Gastrocnemius medialis (tissue), 4 donors: ENCODE measurements at regions not wholly inside any gene's neighbourhood (a gene's known extent, or its start where the extent isn't known, plus 50 kb on each side); places are given as distances from the start of the nearest gene placed in this dataset.

Source experiments
- ATAC-seq, 2 donors: fragments of 150-250 bp; one replicate each; pipeline ENCODE4 v1.9.1; 2016
- DNase-seq, 2 donors: peaks; one replicate each; pipeline ENCODE4 v3.0.0-alpha.2; 2019
- H3K27ac ChIP-seq, 4 donors: fragments of 200-600 bp; sonication (generic); 1 replicate in 1 of 4; 2 replicates in 3 of 4; pipeline ENCODE4 v1.5.1; 2016 to 2018; ENCODE audit warnings: mild to moderate bottlenecking in 2 of 4, moderate library complexity in 1 of 4
- H3K27me3 ChIP-seq, 3 donors: fragments of 200-600 bp; sonication (generic) in 2 of 3; 1 replicate in 1 of 3; 2 replicates in 2 of 3; pipeline versions ENCODE4 v1.5.1 to v1.6.0; 2016 to 2019; ENCODE audit warnings: mild to moderate bottlenecking in 1 of 3, moderate library complexity in 1 of 3
- H3K36me3 ChIP-seq, 2 donors: fragments of 200-600 bp; sonication (generic) in 1 of 2; one replicate each; pipeline ENCODE4 v1.5.1; 2017 to 2018
- H3K4me1 ChIP-seq, 2 donors: fragments of 200-600 bp; sonication (generic) in 1 of 2; one replicate each; pipeline ENCODE4 v1.5.1; 2016 to 2017; ENCODE audit warnings: mild to moderate bottlenecking in 2 of 2
- H3K4me3 ChIP-seq, 4 donors: fragments of 200-600 bp; sonication (generic) in 3 of 4; 1 replicate in 1 of 4; 2 replicates in 3 of 4; pipeline ENCODE4 v1.5.1; 2016 to 2019; ENCODE audit warnings: mild to moderate bottlenecking in 2 of 4
- H3K9me3 ChIP-seq, 3 donors: fragments of 200-600 bp; sonication (generic) in 2 of 3; 1 replicate in 1 of 3; 2 replicates in 2 of 3; pipeline ENCODE4 v1.5.1; 2016 to 2019
- CTCF ChIP-seq, 5 experiments: fragments of 450-650 bp in 3 of 5; fragments of 200-600 bp in 2 of 5; sonication (generic) in 2 of 5; IDR thresholded peaks in 4 of 5; conservative IDR thresholded peaks in 1 of 5; 1 replicate in 4 of 5; 2 replicates in 1 of 5; pipeline ENCODE4 v1.5.1; 2016 to 2019; ENCODE audit warnings: antibody characterized with exemption in 5 of 5, mild to moderate bottlenecking in 3 of 5, moderate library complexity in 3 of 5
- POLR2A ChIP-seq, 2 donors: fragments of 450-650 bp; IDR thresholded peaks; one replicate each; pipeline ENCODE4 v1.6.1; 2017; ENCODE audit warnings: antibody characterized with exemption in 2 of 2, mild to moderate bottlenecking in 2 of 2, moderate library complexity in 2 of 2
- in situ Hi-C, 4 donors: fragments of 200-750 bp; cut with MboI; loops; one replicate each; pipeline versions ENCODE4 v1.15.0 to v1.8.0; 2017; ENCODE audit warnings: low sequenced_read_pairs in 4 of 4
- intact Hi-C: fragments of 100-400 bp; cut with DNase I; formaldehyde crosslinking; loops from one replicate; pipeline ENCODE4 v1.15.1; 2023; ENCODE audit warnings: low total_unique reads

- Histone ChIP-seq H3K36me3 (no peaks in the 10 kb centered on the region), H3K9me3 (no peaks in the 10 kb centered on the region), H3K27me3 (peaks cover 3 to 12% (median 8%) of the 10 kb centered on the region in 3 donors), H3K4me1 (peaks cover 0 to 6% of the 10 kb centered on the region in 2 donors), H3K4me3 (no peak overlapping the region), H3K27ac (no peak overlapping the region)
- DNase-seq = no peak
- in situ Hi-C loops = no loop called here
- no peak for ATAC-seq
- TF ChIP-seq POLR2A (IDR thresholded peaks at IDR 0.05) (no peak), CTCF (IDR thresholded peaks at IDR 0.05 in 4 of 5, conservative IDR thresholded peaks at IDR 0.05 in 1 of 5) (no peak)
- intact Hi-C loops = no loop called here
Measured at GRCh38 chr17:49915670-49916069, 53.3 kb upstream of the DLX4 start.

- TF ChIP-seq CTCF (IDR thresholded peaks at IDR 0.05 in 4 of 5, conservative IDR thresholded peaks at IDR 0.05 in 1 of 5) (no peak), POLR2A (IDR thresholded peaks at IDR 0.05) (no peak)
- Histone ChIP-seq H3K9me3 (no peaks in the 10 kb centered on the region), H3K4me1 (peaks cover 0 to 6% of the 10 kb centered on the region in 2 donors), H3K4me3 (no peak overlapping the region), H3K36me3 (no peaks in the 10 kb centered on the region), H3K27me3 (peaks cover 0 to 4% (median 4%) of the 10 kb centered on the region in 3 donors), H3K27ac (no peak overlapping the region)
- no peak for ATAC-seq
- intact Hi-C loops = no loop called here
- no peak for DNase-seq
- in situ Hi-C loops = no loop called here
Measured at GRCh38 chr17:49916854-49917515, 52.0 kb upstream of the DLX4 start.

GRCh38 chr17:49918591-49918990 is 50.4 kb upstream of the DLX4 start:
- Histone ChIP-seq H3K27ac (no peak overlapping the region), H3K36me3 (no peaks in the 10 kb centered on the region), H3K4me1 (peaks cover 0 to 3% of the 10 kb centered on the region in 2 donors), H3K4me3 (no peak overlapping the region), H3K9me3 (no peaks in the 10 kb centered on the region), H3K27me3 (no peaks in the 10 kb centered on the region)
- DNase-seq = no peak
- intact Hi-C loops = no loop called here
- TF ChIP-seq POLR2A (IDR thresholded peaks at IDR 0.05) (no peak), CTCF (IDR thresholded peaks at IDR 0.05 in 4 of 5, conservative IDR thresholded peaks at IDR 0.05 in 1 of 5) (no peak)
- ATAC-seq = no peak
- in situ Hi-C loops = no loop called here
